ENCODE measurements at regions not wholly inside any gene's neighbourhood (a gene's known extent, or its start where the extent isn't known, plus 50 kb on each side); places are given as distances from the start of the nearest gene placed in this dataset.

DNA sequence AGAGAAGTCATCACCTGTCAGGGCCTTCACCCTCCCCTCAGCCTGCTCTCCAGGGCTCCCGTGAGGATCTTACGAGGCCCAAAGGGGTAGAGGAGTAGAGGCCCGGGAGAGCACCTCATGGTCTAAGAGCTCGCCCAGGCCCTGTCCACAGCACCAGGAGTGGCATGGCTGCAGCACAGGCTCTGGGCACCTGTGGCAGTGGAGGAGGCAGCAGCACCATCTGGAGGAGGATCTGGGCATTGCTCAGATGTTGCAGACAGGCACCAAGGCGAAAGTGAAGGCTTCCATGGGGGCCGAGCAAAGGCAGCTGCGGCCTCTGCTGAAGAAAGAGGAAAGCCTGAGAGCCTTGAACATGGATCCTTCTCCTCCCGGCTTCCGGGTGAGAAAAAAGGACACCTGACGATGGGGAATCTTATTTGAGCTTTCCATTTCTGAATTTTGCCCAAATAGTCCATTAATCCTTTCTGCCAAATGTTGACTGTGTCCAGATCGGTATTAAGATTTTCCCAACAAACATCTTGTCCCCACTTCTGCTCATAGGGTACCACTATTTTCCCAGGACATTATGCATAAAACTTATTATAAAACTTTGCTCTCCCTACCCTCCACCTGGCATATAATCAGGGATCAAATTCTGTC is 604.7 kb downstream of the PTPRC start:
- TF ChIP-seq, protein P1, sequence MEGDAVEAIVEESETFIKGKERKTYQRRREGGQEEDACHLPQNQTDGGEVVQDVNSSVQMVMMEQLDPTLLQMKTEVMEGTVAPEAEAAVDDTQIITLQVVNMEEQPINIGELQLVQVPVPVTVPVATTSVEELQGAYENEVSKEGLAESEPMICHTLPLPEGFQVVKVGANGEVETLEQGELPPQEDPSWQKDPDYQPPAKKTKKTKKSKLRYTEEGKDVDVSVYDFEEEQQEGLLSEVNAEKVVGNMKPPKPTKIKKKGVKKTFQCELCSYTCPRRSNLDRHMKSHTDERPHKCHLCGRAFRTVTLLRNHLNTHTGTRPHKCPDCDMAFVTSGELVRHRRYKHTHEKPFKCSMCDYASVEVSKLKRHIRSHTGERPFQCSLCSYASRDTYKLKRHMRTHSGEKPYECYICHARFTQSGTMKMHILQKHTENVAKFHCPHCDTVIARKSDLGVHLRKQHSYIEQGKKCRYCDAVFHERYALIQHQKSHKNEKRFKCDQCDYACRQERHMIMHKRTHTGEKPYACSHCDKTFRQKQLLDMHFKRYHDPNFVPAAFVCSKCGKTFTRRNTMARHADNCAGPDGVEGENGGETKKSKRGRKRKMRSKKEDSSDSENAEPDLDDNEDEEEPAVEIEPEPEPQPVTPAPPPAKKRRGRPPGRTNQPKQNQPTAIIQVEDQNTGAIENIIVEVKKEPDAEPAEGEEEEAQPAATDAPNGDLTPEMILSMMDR (IDR thresholded peaks at IDR 0.05), result peak in 5 of 6 experiments; percentile 52 to 61 (median 55)
- TF ChIP-seq POLR2AphosphoS5 (IDR thresholded peaks at IDR 0.05) (no peak), POLR2A (IDR thresholded peaks at IDR 0.05) (no peak), EP300 (IDR thresholded peaks at IDR 0.05) (no peak)

All from upper lobe of left lung (tissue), 4 donors.